ENCODE measurements at regions not wholly inside any gene's neighbourhood (a gene's known extent, or its start where the extent isn't known, plus 50 kb on each side); places are given as distances from the start of the nearest gene placed in this dataset.

DNA sequence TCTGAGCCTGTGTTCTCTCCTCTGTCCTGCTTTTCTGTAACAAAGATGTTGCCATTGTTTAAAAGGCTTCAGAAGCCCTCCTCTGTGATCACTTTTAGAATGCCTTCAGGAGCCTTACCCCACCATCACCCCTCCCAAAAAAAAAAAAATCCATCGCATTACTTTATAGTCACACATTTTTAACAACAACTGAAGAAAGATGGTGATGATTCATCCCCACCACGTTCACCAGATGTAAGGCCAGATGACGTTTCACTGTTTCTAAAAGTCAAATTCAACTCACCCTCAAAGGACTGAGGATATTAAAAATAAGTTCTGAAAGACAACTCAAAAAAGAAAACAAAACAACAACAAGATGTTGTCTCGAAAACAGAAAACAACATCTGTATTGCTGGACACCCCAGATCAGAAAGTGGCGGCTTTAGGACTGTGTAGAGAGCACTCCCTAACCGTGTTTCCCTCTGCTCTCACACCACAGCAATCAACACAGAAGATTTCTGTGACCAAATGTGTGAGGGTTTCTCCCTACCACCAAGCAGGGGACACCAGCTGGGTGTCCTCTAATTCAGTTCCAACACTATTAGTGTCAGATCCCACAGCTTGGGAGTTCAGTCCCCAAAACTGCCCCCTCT lies 61.9 kb upstream of the CREB1 start:
- H3K4me3 ChIP-seq (ENCODE audit: insufficient read depth, low read depth, low read length) = no peak overlapping the region
- H3K4ac ChIP-seq (ENCODE audit: low read depth, low read length) = peak overlapping the region; percentile 75
- ChIA-PET CTCF (interaction anchor here (0.6 kb wide), 1 partner anchor 20 kb away, joined by 5 read pairs; no protein-coding TSS in a partner anchor), POLR2A (ENCODE audit: unreplicated experiment) (no interaction called here)
- H3K18ac ChIP-seq (ENCODE audit: low read depth, low read length) = peak overlapping the region; percentile 95
- TF ChIP-seq, protein P1, sequence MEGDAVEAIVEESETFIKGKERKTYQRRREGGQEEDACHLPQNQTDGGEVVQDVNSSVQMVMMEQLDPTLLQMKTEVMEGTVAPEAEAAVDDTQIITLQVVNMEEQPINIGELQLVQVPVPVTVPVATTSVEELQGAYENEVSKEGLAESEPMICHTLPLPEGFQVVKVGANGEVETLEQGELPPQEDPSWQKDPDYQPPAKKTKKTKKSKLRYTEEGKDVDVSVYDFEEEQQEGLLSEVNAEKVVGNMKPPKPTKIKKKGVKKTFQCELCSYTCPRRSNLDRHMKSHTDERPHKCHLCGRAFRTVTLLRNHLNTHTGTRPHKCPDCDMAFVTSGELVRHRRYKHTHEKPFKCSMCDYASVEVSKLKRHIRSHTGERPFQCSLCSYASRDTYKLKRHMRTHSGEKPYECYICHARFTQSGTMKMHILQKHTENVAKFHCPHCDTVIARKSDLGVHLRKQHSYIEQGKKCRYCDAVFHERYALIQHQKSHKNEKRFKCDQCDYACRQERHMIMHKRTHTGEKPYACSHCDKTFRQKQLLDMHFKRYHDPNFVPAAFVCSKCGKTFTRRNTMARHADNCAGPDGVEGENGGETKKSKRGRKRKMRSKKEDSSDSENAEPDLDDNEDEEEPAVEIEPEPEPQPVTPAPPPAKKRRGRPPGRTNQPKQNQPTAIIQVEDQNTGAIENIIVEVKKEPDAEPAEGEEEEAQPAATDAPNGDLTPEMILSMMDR (conservative IDR thresholded peaks at IDR 0.05; ENCODE audit: low read depth, low read length) = no peak
- TF ChIP-seq RCOR1 (IDR thresholded peaks at IDR 0.05; ENCODE audit: insufficient replicate concordance, low read length) (peak; percentile 21), BHLHE40 (IDR thresholded peaks at IDR 0.05; ENCODE audit: low read depth, low read length) (peak; percentile 62; the same call in 1 of the 2 replicates), FOS (IDR thresholded peaks at IDR 0.05; ENCODE audit: low read depth, low read length) (peak; percentile 78; the same call in 1 of the 2 replicates), CEBPB (IDR thresholded peaks at IDR 0.05; ENCODE audit: low read depth, low read length) (no peak), MAFK (IDR thresholded peaks at IDR 0.05; ENCODE audit: low read depth, low read length) (no peak)
- H2AK5ac ChIP-seq (ENCODE audit: low read depth, low read length) = peak overlapping the region; percentile 95
- in situ Hi-C loops (cut with MboI; ENCODE audit: low sequenced_read_pairs) = no loop called here
- no peak overlapping the region for H2AK9ac ChIP-seq (replicated peaks; ENCODE audit: low read depth, low read length, poor library complexity)
- intact Hi-C loops (cut with micrococcal nuclease) = no loop called here
- no peak overlapping the region for H3K56ac ChIP-seq (ENCODE audit: extremely low read depth, insufficient read depth, low read length)
- peaks cover 0 to 7% of the 10 kb centered on the region in 2 experiments; a peak in 1 of 4 replicates for H3K79me1 ChIP-seq (ENCODE audit: low read depth in 1 of 2, low read length in 2 of 2)
- H3K27me3 ChIP-seq (ENCODE audit: control insufficient read depth, insufficient read depth, low read length) = no peaks in the 10 kb centered on the region
- no peaks in the 10 kb centered on the region for H3K36me3 ChIP-seq (ENCODE audit: control insufficient read depth, insufficient read depth, low read length)
- peaks cover 6% of the 10 kb centered on the region; the same call in 1 of the 2 replicates for H3K9me1 ChIP-seq (ENCODE audit: insufficient read depth, low read length)
- peak overlapping the region; percentile 83 for H3K23ac ChIP-seq (ENCODE audit: low read depth, low read length)
- H2BK15ac ChIP-seq (ENCODE audit: low read depth, low read length) = peak overlapping the region; percentile 98
- BruUV-seq (replicated peaks) = no TSS peak
- peak overlapping the region; percentile 75 for H4K91ac ChIP-seq (ENCODE audit: insufficient read depth, low read depth, low read length)
- peak overlapping the region; percentile 17; the same call in 1 of the 2 replicates for H3K4me2 ChIP-seq (ENCODE audit: low read depth, low read length)
- no peaks in the 10 kb centered on the region for H4K20me1 ChIP-seq (ENCODE audit: insufficient read depth, low read length)
- no CpG with 5 or more reads among the region's 6 CpGs for WGBS, 2 experiments (ENCODE audit: extremely low coverage in 2 of 2, insufficient read length in 1 of 2)
- H4K8ac ChIP-seq (ENCODE audit: low read depth in 2 of 2, low read length in 2 of 2) = peak overlapping the region; percentile 57 to 69; a peak in 2 of 4 replicates
- 0 out of 2 replicates have a peak overlapping the region, but pooled peaks have one; percentile 31 for H3K9ac ChIP-seq (ENCODE audit: low read depth, low read length)
- peak; percentile 71 for ATAC-seq (ENCODE audit: low read depth)
- H3K4me1 ChIP-seq (ENCODE audit: control insufficient read depth, insufficient read depth, low read length) = peaks cover 11% of the 10 kb centered on the region
- H2BK20ac ChIP-seq (ENCODE audit: low read depth, low read length) = peak overlapping the region; percentile 89; the same call in 1 of the 2 replicates
- no peaks in the 10 kb centered on the region for H3K9me3 ChIP-seq (ENCODE audit: control insufficient read depth, insufficient read depth, low read length)
- DNase-seq = peak; percentile 91
- dilution Hi-C loops (cut with HindIII; ENCODE audit: low sequenced_read_pairs, unreplicated experiment) = no loop called here
- H3K27ac ChIP-seq (ENCODE audit: insufficient read depth, low read length) = peak overlapping the region; percentile 72
- peak overlapping the region; percentile 78 for H2BK120ac ChIP-seq (ENCODE audit: low read depth, low read length)
- H2AFZ ChIP-seq (replicated peaks; ENCODE audit: low read length, poor library complexity) = no peak overlapping the region
- H3K14ac ChIP-seq (replicated peaks; ENCODE audit: low read depth, low read length) = peak overlapping the region; percentile 77
- peak overlapping the region; percentile 77 for H4K5ac ChIP-seq (ENCODE audit: low read depth, low read length)
- H2BK5ac ChIP-seq (ENCODE audit: low read depth, low read length, poor library complexity, severe bottlenecking) = peak overlapping the region; percentile 56

Measured in IMR-90 (cell line).